ENCODE measurements at regions not wholly inside any gene's neighbourhood (a gene's known extent, or its start where the extent isn't known, plus 50 kb on each side); places are given as distances from the start of the nearest gene placed in this dataset.

DNA sequence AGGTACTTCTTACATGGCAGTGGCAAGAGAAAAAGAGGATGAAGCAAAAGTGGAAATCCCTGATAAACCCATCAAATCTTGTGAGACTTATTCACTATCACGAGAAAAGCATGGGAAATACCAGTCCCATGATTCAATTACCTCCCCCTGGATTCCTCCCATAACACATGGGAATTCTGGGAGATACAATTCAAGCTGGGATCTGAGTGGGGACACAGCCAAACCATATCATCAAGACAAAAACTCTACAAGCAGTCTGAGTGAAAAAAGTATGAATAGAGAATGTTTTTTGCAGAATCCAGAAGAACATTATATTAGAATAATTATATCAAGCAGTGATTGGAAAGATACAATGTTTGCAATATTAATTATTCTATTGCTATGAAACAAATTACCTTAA lies 893.7 kb downstream of the FAM181B start:
- POLR2A ChIA-PET = no interaction called here

GRCh38 chr11:81839016-81839415 lies 894.6 kb downstream of the FAM181B start:
- ATAC-seq (ENCODE audit: poor library complexity) (no peak), DNase-seq (no peak)
- no peaks in the 10 kb centered on the region for H3K27me3 Mint-ChIP-seq
- H3K9me3 Mint-ChIP-seq = peaks cover 5% of the 10 kb centered on the region
- H3K4me3 Mint-ChIP-seq = no peak overlapping the region
- Histone ChIP-seq H3K27me3 (ENCODE audit: control insufficient read depth in 1 of 2, insufficient read depth in 2 of 2, low read length in 2 of 2) (no peaks in the 10 kb centered on the region), H3K36me3 (ENCODE audit: insufficient read depth, low read length) (no peaks in the 10 kb centered on the region), H3K4me1 (ENCODE audit: insufficient read depth, low read length) (no peaks in the 10 kb centered on the region), H3K27ac (ENCODE audit: low read depth in 1 of 2, low read length in 2 of 2) (no peak overlapping the region), H3K9me3 (ENCODE audit: control insufficient read depth in 1 of 2, insufficient read depth in 1 of 2, low read length in 2 of 2) (no peaks in the 10 kb centered on the region), H3K4me3 (ENCODE audit: low read length) (no peak overlapping the region)
- no peak overlapping the region for H3K27ac Mint-ChIP-seq
- intact Hi-C loops (cut with DNase I, micrococcal nuclease) = no loop called here
- TF ChIP-seq, protein P1, sequence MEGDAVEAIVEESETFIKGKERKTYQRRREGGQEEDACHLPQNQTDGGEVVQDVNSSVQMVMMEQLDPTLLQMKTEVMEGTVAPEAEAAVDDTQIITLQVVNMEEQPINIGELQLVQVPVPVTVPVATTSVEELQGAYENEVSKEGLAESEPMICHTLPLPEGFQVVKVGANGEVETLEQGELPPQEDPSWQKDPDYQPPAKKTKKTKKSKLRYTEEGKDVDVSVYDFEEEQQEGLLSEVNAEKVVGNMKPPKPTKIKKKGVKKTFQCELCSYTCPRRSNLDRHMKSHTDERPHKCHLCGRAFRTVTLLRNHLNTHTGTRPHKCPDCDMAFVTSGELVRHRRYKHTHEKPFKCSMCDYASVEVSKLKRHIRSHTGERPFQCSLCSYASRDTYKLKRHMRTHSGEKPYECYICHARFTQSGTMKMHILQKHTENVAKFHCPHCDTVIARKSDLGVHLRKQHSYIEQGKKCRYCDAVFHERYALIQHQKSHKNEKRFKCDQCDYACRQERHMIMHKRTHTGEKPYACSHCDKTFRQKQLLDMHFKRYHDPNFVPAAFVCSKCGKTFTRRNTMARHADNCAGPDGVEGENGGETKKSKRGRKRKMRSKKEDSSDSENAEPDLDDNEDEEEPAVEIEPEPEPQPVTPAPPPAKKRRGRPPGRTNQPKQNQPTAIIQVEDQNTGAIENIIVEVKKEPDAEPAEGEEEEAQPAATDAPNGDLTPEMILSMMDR (IDR thresholded peaks at IDR 0.05) = no peak
- ChIA-PET POLR2A (no interaction called here), CTCF (no interaction called here)
- no peaks in the 10 kb centered on the region for H3K36me3 Mint-ChIP-seq (ENCODE audit: low read depth)
- H3K4me1 Mint-ChIP-seq (ENCODE audit: low read depth) = no peaks in the 10 kb centered on the region

More for the DNA sequence above, 893.7 kb downstream of the FAM181B start:
- H3K36me3 ChIP-seq (ENCODE audit: insufficient read depth, low read length) = no peaks in the 10 kb centered on the region
- Mint-ChIP-seq H3K4me1 (ENCODE audit: low read depth) (no peaks in the 10 kb centered on the region), H3K9me3 (peaks cover 5% of the 10 kb centered on the region), H3K27me3 (no peaks in the 10 kb centered on the region), H3K36me3 (ENCODE audit: low read depth) (no peaks in the 10 kb centered on the region), H3K27ac (no peak overlapping the region), H3K4me3 (no peak overlapping the region)
- H3K4me3 ChIP-seq (ENCODE audit: low read length) = no peak overlapping the region
- no peak for ATAC-seq (ENCODE audit: poor library complexity)
- TF ChIP-seq, protein P1 (IDR thresholded peaks at IDR 0.05) = no peak
- no peaks in the 10 kb centered on the region for H3K9me3 ChIP-seq (ENCODE audit: control insufficient read depth in 1 of 2, insufficient read depth in 1 of 2, low read length in 2 of 2)
- CTCF ChIA-PET = no interaction called here
- H3K27ac ChIP-seq (ENCODE audit: low read depth in 1 of 2, low read length in 2 of 2) = no peak overlapping the region
- DNase-seq = no peak
- intact Hi-C loops (cut with DNase I, micrococcal nuclease) = no loop called here
- no peaks in the 10 kb centered on the region for H3K27me3 ChIP-seq (ENCODE audit: control insufficient read depth in 1 of 2, insufficient read depth in 2 of 2, low read length in 2 of 2)
- H3K4me1 ChIP-seq (ENCODE audit: insufficient read depth, low read length) = no peaks in the 10 kb centered on the region

DNA sequence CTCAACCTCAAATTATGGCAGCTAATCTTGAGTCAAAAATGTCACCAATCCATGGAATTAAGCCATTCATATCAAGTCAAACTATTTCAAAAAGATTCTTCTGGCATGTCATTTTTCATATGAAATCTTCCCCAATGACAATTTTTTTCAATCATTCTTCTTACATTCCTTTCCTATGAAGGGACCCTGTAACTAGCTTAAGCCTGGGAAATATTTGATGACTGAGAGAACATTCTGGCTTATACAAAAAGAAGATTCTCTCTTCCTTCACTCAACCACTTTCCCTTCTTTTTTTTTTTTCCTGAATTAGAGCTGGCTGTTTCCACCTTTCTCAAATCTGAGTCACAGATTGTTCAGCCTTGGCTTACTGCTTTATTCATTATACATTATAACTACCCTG lies 903.7 kb downstream of the FAM181B start:
- Mint-ChIP-seq H3K27me3 (no peaks in the 10 kb centered on the region), H3K4me3 (no peak overlapping the region), H3K36me3 (ENCODE audit: low read depth) (no peaks in the 10 kb centered on the region), H3K27ac (no peak overlapping the region), H3K9me3 (peaks cover 12% of the 10 kb centered on the region), H3K4me1 (ENCODE audit: low read depth) (no peaks in the 10 kb centered on the region)
- intact Hi-C loops (cut with DNase I, micrococcal nuclease) = no loop called here
- Histone ChIP-seq H3K27ac (ENCODE audit: low read depth in 1 of 2, low read length in 2 of 2) (no peak overlapping the region), H3K27me3 (ENCODE audit: control insufficient read depth in 1 of 2, insufficient read depth in 2 of 2, low read length in 2 of 2) (no peaks in the 10 kb centered on the region), H3K36me3 (ENCODE audit: insufficient read depth, low read length) (no peaks in the 10 kb centered on the region), H3K4me3 (ENCODE audit: low read length) (no peak overlapping the region), H3K9me3 (ENCODE audit: control insufficient read depth in 1 of 2, insufficient read depth in 1 of 2, low read length in 2 of 2) (peaks cover 0 to 6% of the 10 kb centered on the region in 2 experiments), H3K4me1 (ENCODE audit: insufficient read depth, low read length) (no peaks in the 10 kb centered on the region)
- no peak for DNase-seq
- CTCF ChIA-PET = interaction anchor here (1.1 kb wide), 1 partner anchor 13 kb away, joined by 3 read pairs; no protein-coding TSS in a partner anchor
- TF ChIP-seq, protein P1 (IDR thresholded peaks at IDR 0.05) = no peak
- no peak for ATAC-seq (ENCODE audit: poor library complexity)
- POLR2A ChIA-PET = interaction anchor here (0.7 kb wide), 1 partner anchor 10 kb away, joined by 3 read pairs; no protein-coding TSS in a partner anchor

All from CD4-positive, alpha-beta T cell (primary cell).